ENCODE measurements at regions not wholly inside any gene's neighbourhood (a gene's known extent, or its start where the extent isn't known, plus 50 kb on each side); places are given as distances from the start of the nearest gene placed in this dataset.

DNA sequence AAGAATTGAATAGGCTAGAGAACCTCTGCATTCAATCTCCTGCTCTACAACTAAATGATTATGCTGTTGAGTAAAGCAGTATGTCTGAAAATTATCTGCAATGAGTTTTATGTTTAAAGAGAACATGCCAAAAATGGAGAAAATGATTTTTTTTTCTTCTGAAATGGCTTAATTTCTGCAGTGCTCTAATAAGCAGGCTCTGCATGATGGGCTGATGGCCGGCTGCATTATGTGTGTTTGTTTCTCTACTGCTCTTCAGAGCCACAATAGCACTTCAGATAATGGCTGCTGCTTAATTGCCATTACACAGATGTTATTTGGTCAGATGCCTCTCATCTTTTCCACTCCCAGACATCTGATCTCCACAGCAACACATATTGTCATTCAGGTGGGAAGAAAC is 286.4 kb upstream of the DMAC1 start:
- TF ChIP-seq, protein P1, sequence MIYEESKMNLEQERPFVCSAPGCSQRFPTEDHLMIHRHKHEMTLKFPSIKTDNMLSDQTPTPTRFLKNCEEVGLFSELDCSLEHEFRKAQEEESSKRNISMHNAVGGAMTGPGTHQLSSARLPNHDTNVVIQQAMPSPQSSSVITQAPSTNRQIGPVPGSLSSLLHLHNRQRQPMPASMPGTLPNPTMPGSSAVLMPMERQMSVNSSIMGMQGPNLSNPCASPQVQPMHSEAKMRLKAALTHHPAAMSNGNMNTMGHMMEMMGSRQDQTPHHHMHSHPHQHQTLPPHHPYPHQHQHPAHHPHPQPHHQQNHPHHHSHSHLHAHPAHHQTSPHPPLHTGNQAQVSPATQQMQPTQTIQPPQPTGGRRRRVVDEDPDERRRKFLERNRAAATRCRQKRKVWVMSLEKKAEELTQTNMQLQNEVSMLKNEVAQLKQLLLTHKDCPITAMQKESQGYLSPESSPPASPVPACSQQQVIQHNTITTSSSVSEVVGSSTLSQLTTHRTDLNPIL (CRISPR knock-in tag; IDR thresholded peaks at IDR 0.05; ENCODE audit: low read depth), result no peak
- TF ChIP-seq ESRRG (CRISPR knock-in tag; IDR thresholded peaks at IDR 0.05) (no peak), ZNF70 (CRISPR knock-in tag; IDR thresholded peaks at IDR 0.05) (no peak)

Data from SK-N-SH treated with all-trans-retinoic acid at 6 μM for 48 hours (cell line).